GM12864 (cell line): ENCODE measurements at regions not wholly inside any gene's neighbourhood (a gene's known extent, or its start where the extent isn't known, plus 50 kb on each side); places are given as distances from the start of the nearest gene placed in this dataset.
"Not testable (repeated sequence)": the region's sequence is repeated elsewhere in the genome, so short reads cannot be mapped to it uniquely, and the experiment has no call there.

Experiments used
- DNase-seq: peaks from one replicate; pipeline ENCODE4 v3.0.0-alpha.2; 2011; ENCODE audit warnings: low read depth
- H3K4me3 ChIP-seq: 2 replicates; pipeline ENCODE4 v1.5.1; 2011; ENCODE audit warnings: mild to moderate bottlenecking, low read depth, low read length, control low read depth
- TF ChIP-seq, protein P1 (sequence below): IDR thresholded peaks from 2 replicates; pipeline ENCODE4 v1.5.1; 2011; ENCODE audit warnings: low read depth, mild to moderate bottlenecking, moderate library complexity, low read length, control low read depth, inconsistent platforms; ENCODE audit errors: missing control alignments

DNA sequence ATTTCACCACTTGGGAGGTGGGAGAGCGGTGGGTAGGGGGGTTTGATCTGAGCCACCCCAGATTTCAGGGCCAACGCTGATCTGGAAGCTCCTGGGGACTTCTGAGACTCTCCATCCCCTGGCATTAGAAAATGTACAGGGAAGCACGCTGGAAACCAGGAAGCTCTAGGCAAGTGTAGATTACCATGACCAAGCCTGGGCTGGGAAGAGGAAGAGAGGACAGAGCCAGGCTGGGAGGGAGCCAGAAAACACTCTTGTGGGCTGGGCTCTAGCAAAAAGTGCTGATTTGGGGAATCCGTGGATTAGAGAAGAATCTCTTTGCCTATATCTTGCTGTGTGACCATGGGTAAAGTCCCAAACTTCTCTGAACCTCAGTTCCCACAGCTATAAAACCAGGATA is 236.7 kb downstream of the BCL11B start:
- TF ChIP-seq, protein P1, sequence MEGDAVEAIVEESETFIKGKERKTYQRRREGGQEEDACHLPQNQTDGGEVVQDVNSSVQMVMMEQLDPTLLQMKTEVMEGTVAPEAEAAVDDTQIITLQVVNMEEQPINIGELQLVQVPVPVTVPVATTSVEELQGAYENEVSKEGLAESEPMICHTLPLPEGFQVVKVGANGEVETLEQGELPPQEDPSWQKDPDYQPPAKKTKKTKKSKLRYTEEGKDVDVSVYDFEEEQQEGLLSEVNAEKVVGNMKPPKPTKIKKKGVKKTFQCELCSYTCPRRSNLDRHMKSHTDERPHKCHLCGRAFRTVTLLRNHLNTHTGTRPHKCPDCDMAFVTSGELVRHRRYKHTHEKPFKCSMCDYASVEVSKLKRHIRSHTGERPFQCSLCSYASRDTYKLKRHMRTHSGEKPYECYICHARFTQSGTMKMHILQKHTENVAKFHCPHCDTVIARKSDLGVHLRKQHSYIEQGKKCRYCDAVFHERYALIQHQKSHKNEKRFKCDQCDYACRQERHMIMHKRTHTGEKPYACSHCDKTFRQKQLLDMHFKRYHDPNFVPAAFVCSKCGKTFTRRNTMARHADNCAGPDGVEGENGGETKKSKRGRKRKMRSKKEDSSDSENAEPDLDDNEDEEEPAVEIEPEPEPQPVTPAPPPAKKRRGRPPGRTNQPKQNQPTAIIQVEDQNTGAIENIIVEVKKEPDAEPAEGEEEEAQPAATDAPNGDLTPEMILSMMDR = no peak
- no peak for DNase-seq
- H3K4me3 ChIP-seq = no peak overlapping the region

DNA sequence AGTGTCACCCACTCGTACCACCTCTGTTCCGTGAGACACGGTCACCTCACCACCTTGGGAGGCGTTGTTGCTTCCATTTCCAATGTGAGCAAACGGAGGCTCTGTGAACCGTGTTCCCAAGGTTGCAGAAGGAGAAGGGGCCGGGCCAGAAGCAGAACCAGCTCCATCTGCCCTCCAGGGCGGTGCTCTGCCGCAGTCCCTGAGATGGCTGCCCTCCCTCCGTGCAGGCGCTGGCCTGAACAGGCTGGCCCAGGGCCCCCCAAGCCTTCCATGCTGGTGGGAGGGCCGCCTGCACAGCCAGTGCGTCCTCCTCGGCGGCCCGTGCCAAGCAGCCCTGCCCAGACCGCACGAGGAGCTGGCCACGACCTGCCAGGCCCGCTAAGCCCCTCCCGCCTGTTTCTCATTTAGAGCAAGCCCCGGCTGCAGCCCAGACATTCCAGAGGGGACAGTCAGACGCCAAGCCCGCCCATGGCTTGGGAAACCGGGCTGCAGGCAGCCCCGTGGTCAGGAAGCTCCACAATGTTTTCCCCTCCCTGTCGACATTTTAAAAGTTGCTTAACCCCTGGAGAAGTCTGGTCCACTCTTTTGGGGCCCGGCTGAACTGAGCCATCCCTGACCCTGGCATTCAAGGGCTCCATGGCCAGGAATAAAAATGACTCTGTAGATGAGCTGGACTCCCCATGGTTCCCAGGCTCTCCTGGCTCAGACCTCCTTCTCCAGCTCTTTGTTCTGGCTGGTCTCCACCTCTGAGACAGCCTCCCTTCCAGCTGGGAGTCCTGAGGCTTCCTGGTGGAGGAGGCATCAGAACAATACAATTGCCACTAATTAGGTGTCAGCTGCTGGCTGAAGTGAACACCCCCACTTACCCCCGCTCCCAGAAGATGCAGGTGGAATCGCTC is 236.0 kb downstream of the BCL11B start:
- TF ChIP-seq, protein P1 = no peak
- DNase-seq = no peak
- H3K4me3 ChIP-seq = no peak overlapping the region

- no peak overlapping the region for H3K4me3 ChIP-seq
- TF ChIP-seq, protein P1 = no peak
- DNase-seq = no peak
These were observed 235.2 kb downstream of the BCL11B start for GRCh38 chr14:99036611-99037293.

DNA sequence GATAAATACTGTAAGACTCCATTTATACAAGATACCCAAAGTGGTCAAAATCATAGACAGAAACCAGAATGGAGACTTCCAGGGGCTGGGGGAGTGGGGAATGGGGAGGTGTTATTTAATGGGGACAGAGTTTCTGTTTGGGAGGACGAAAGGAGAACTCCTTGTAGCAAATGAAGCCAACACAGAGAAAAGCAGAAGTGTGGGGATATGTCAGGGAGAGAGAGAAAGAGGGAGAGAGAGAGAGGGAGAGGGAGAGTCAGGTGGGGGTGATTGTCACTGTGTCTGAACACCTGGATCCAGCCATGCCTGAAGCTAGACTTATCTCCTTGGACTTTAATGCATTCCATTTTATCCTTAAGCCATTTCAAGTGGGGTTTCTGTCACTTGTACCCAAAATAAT is 234.7 kb downstream of the BCL11B start:
- not testable (repeated sequence) for DNase-seq

DNA sequence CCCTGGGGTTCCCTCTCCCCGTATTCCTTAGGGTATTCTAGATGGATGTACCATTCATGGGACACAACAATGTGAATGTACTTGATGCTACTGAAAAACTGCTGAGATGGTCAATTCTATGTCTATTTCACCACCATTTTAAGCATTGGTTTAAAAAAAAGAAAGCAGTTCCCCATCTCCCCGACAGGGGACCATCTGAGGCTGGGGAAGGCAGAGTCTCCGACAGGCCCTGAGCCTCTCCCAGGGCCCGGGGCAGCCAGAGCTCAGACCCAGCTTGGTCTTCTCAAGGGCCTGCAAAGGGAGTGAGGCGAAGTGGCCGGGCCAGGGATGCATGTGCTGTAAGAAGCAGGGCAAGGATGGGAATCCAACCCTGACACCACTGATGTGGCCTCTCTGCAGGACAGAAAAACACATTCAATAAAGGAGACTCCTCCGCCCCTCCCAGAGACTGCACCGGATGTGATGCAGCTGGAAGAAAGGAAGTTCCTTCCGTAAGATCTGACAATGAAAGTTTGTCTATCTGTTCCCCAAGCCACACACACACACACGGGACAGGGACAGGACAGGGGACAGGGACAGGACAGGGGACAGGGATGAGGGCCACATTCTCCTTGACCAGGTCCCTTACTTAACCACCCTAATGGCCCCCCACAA is 234.1 kb downstream of the BCL11B start:
- H3K4me3 ChIP-seq = no peak overlapping the region
- no peak for DNase-seq
- TF ChIP-seq, protein P1 = no peak

More for the DNA sequence above, 234.7 kb downstream of the BCL11B start:
- not testable (repeated sequence) for H3K4me3 ChIP-seq

- TF ChIP-seq, protein P1 = no peak
- DNase-seq = no peak
- no peak overlapping the region for H3K4me3 ChIP-seq
These were observed 233.6 kb downstream of the BCL11B start for GRCh38 chr14:99038431-99038820.
